ENCODE measurements at regions not wholly inside any gene's neighbourhood (a gene's known extent, or its start where the extent isn't known, plus 50 kb on each side); places are given as distances from the start of the nearest gene placed in this dataset.

GRCh38 chr18:73419531-73419930, 551.7 kb upstream of the NETO1 start:
- BruUV-seq (replicated peaks), result no TSS peak
- ChIA-PET CTCF (no interaction called here), POLR2A (ENCODE audit: low non-redundant PET) (no interaction called here)
- Histone ChIP-seq H3K4me1 (ENCODE audit: insufficient read depth, low read length, poor library complexity, severe bottlenecking) (no peaks in the 10 kb centered on the region), H3K27ac (ENCODE audit: low read depth, low read length, poor library complexity, severe bottlenecking) (no peak overlapping the region), H3K9me3 (ENCODE audit: low read depth, low read length, poor library complexity, severe bottlenecking) (peaks cover 5% of the 10 kb centered on the region), H3K4me3 (ENCODE audit: low read depth, low read length, poor library complexity, severe bottlenecking) (no peak overlapping the region), H3K27me3 (replicated peaks; ENCODE audit: insufficient read depth, low read depth, low read length, poor library complexity) (no peaks in the 10 kb centered on the region), H3K36me3 (ENCODE audit: insufficient read depth, low read length, poor library complexity, severe bottlenecking) (no peaks in the 10 kb centered on the region)
- intact Hi-C loops (cut with micrococcal nuclease; ENCODE audit: unreplicated experiment), result no loop called here
- no peak for DNase-seq (ENCODE audit: low spot score)
- TF ChIP-seq EZH2 (IDR thresholded peaks at IDR 0.05; ENCODE audit: borderline replicate concordance, low read depth, low read length, poor library complexity, severe bottlenecking) (no peak), CTCF (conservative IDR thresholded peaks at IDR 0.05; ENCODE audit: low read depth, low read length) (no peak)

GRCh38 chr18:73414598-73414997, 546.8 kb upstream of the NETO1 start:
- DNase-seq (ENCODE audit: low spot score), result no peak
- intact Hi-C loops (cut with micrococcal nuclease; ENCODE audit: unreplicated experiment), result no loop called here

GRCh38 chr18:73414069-73414468, 546.3 kb upstream of the NETO1 start:
- no TSS peak for BruUV-seq (replicated peaks)
- Histone ChIP-seq H3K4me1 (ENCODE audit: insufficient read depth, low read length, poor library complexity, severe bottlenecking) (no peaks in the 10 kb centered on the region), H3K27ac (ENCODE audit: low read depth, low read length, poor library complexity, severe bottlenecking) (no peak overlapping the region), H3K4me3 (ENCODE audit: low read depth, low read length, poor library complexity, severe bottlenecking) (no peak overlapping the region), H3K9me3 (ENCODE audit: low read depth, low read length, poor library complexity, severe bottlenecking) (peaks cover 5% of the 10 kb centered on the region), H3K27me3 (replicated peaks; ENCODE audit: insufficient read depth, low read depth, low read length, poor library complexity) (no peaks in the 10 kb centered on the region), H3K36me3 (ENCODE audit: insufficient read depth, low read length, poor library complexity, severe bottlenecking) (no peaks in the 10 kb centered on the region)
- TF ChIP-seq CTCF (conservative IDR thresholded peaks at IDR 0.05; ENCODE audit: low read depth, low read length) (no peak), EZH2 (IDR thresholded peaks at IDR 0.05; ENCODE audit: borderline replicate concordance, low read depth, low read length, poor library complexity, severe bottlenecking) (no peak)
- CTCF ChIA-PET, result no interaction called here
- intact Hi-C loops (cut with micrococcal nuclease; ENCODE audit: unreplicated experiment), result no loop called here
- POLR2A ChIA-PET (ENCODE audit: low non-redundant PET), result no interaction called here
- no peak for DNase-seq (ENCODE audit: low spot score)

More at GRCh38 chr18:73414598-73414997, 546.8 kb upstream of the NETO1 start:
- TF ChIP-seq CTCF (conservative IDR thresholded peaks at IDR 0.05; ENCODE audit: low read depth, low read length), result no peak
- no peak for TF ChIP-seq EZH2 (IDR thresholded peaks at IDR 0.05; ENCODE audit: borderline replicate concordance, low read depth, low read length, poor library complexity, severe bottlenecking)
- no peak overlapping the region for H3K4me3 ChIP-seq (ENCODE audit: low read depth, low read length, poor library complexity, severe bottlenecking)
- CTCF ChIA-PET, result no interaction called here
- POLR2A ChIA-PET (ENCODE audit: low non-redundant PET), result no interaction called here
- no peak overlapping the region for H3K27ac ChIP-seq (ENCODE audit: low read depth, low read length, poor library complexity, severe bottlenecking)
- H3K4me1 ChIP-seq (ENCODE audit: insufficient read depth, low read length, poor library complexity, severe bottlenecking), result no peaks in the 10 kb centered on the region
- no TSS peak for BruUV-seq (replicated peaks)
- H3K27me3 ChIP-seq (replicated peaks; ENCODE audit: insufficient read depth, low read depth, low read length, poor library complexity), result no peaks in the 10 kb centered on the region
- peaks cover 5% of the 10 kb centered on the region for H3K9me3 ChIP-seq (ENCODE audit: low read depth, low read length, poor library complexity, severe bottlenecking)
- no peaks in the 10 kb centered on the region for H3K36me3 ChIP-seq (ENCODE audit: insufficient read depth, low read length, poor library complexity, severe bottlenecking)

Measured in A673 (cell line).